HG03196 (cell line): ENCODE measurements at regions not wholly inside any gene's neighbourhood (a gene's known extent, or its start where the extent isn't known, plus 50 kb on each side); places are given as distances from the start of the nearest gene placed in this dataset.
"Not testable (repeated sequence)": the region's sequence is repeated elsewhere in the genome, so short reads cannot be mapped to it uniquely, and the experiment has no call there.

Experiments used
- ATAC-seq: cut with Tn5 transposase; IDR thresholded peaks from one replicate; pipeline ENCODE4 v1.9.1; 2021; ENCODE audit not compliant: unreplicated experiment

DNA sequence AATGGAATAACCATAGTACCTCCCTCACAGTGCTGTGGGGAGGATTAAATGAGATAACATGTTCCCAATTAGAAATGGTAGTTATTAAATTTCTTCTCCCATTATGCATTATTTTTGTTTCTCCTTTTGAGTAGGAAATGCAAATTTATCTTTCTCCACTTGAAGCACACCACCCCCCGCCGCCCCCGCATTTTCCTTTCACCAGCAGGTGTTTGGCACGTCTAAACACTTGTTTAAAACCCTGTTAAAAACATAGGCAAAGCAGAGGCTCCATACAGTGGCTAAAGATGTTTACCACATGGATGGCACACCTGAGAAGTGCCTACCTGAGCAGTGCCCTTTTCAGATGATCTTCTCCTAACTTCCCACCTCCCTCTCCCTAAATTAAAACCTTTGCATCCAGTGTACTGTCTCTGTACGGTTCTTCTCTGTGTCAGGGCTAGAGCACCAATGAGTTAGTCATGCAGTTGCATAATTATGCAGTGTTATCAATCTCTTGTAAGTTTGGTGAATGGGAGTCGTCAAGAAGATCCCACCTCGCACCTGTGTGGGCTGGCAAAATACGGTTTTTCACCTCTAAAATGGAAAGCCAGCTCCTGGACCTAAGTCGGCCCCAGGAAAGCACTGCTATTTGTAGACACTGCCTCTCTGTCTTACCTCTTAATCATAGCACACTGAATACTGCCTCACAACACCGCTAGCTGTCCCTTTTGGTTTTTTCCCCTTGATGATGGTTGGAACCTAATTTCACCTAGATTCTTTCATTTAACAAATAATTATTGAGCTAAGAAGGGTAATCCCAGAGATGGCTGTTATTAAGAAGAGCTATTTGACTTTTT lies 122.0 kb downstream of the CT47B1 start:
- ATAC-seq, result no peak

DNA sequence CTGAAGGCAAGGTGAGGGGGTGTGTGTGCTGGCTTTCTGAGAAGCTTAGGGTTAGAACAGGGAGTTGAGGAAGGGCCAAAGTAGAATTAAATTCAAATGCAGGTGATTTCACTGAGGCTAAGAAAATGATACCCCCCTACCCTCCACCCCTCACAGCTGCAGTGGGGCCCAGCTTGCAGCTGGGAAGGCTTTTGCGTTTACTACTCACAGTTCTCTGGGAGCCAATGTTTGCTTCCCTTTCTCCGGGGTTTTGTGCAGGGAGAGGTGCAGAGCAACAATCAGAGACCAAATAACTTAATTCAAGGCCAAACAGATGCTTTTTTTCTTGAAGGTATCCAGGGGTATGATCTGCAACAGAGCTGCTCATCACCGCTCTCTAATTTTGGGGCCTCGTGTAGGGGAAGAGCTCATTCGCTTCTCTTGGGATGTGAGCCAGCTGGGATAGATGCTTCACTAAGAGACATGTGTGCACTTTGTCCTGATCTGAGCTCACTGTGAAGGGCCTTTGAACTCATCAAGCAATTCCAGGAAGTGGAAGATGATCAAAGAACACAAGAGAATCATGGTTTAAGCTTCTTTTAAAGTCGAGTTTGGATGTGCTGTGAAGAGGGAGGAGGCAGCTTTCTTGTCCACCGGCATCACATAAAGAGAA lies 122.7 kb upstream of the C1GALT1C1 start:
- ATAC-seq, result no peak

DNA sequence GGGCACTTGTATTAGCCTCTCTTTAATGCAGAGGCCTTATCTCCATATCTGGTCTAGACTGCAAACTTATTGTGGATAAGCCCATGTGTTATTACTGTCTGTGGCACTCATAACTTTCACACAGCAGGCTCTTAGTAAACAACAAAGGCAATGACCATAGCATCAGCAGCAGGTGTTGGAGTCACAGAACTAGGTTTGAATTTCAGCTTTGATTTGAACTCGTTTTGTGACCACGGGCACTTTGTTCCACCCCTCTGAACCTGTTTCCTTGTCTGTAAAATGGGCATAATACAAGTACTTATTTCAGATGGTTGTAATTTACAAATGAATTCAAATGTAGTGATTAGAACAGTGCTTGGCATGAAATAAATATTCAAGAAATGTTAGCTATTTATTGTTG lies 121.8 kb upstream of the C1GALT1C1 start:
- ATAC-seq, result no peak

DNA sequence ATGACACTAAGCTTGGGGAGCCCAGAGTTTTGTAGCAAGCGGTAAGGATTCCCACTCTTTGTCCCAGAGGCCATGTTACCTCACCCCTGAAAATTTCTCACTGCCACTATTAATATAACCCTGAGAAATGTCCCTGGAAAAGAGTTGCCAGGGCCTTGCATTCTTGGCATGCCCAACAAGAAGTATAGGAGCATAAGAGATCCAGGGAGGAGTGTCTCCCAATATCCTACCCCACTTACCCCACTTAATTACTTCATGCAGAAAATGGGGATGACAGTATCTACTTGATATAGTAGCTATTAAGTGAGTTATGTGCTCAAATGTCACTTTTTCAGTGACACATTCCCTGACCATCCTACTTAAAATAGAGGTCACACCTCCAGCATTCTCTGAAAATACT lies 120.5 kb upstream of the C1GALT1C1 start:
- no peak for ATAC-seq

DNA sequence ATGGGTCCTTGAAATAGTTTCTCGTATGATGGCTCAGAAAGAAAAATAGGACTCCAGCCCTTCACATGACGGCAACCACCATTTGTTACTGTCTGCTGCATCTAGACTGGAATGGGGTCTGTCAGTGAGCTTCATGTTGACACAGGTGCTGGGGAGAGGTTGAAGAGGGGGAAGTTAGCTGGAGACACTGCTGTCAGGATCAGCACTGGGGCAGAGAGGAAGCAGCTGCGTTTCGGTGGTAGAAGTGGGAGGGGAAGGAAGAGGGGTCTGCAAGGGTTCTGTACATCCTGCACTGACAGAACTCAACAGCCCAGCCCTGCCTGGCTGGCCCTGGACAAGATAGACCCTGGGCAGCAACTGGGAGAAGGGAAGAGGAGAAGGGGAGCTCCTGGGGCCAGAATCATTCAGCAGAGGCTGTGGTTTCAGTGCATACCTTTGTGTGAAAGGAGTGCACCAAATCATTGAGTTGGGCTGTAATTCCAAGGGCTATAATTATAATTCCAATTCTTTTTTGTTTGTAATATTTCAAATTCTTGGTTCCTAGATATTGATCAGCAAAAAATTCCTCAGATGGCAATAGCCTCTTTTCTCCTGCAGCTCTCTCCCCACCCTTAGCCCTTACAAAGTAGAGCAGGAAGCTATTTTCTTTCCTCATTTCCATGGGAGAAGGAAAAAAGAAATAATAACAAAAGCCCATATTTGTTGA lies 119.4 kb upstream of the C1GALT1C1 start:
- peak; percentile 94 for ATAC-seq

DNA sequence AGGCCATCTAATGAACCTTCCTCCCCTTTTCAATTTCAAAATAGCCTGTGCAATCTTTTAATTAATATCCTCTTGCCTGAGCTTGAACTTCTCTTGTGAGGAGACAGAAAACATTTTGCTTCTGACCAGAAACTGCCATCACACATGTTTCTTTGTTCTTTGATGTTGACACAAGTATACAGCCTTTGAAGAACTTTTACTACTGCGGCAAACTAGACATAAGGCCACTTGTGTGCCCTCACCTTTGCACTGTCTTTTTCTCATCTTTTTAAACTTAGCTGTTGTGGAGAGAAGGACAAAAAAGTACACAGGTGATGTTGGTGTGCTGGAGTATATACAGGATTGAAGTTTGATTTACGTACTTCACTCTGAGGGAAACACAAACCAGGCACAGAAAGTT lies 116.3 kb upstream of the C1GALT1C1 start:
- ATAC-seq, result no peak

DNA sequence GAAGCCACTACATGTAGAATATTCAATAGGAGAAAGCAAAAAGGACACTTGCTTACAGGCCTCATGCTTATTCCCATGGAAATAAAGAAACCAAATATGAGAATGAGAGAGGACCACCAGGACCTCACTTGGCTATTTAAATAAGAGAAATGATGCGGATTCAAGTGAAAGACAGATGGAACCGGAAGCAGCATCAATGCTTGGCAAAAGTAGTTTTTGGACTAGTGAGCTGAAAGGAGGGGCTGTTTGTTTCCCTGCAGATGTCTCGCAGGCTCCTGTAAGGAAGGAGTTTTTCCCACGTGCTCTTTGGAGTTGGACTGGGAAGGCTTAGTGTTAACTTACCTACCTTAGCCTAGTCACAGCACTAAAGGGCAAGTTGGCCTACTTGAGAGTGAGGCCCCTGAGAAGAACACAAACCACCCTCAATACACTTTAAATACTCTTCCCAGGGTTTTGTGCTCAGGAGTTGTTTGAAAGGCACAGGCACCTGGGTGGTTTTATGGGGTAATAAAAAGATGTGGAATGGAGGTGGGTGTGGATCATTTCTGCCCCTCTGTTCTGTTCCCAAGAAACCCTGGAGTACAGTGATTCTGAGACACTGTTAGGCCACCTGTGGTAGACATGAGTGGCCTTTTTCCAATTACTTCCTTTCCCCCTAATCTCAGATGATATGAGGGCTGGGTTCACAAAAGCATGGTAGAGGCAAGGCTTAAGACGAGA lies 113.3 kb upstream of the C1GALT1C1 start:
- ATAC-seq, result no peak

DNA sequence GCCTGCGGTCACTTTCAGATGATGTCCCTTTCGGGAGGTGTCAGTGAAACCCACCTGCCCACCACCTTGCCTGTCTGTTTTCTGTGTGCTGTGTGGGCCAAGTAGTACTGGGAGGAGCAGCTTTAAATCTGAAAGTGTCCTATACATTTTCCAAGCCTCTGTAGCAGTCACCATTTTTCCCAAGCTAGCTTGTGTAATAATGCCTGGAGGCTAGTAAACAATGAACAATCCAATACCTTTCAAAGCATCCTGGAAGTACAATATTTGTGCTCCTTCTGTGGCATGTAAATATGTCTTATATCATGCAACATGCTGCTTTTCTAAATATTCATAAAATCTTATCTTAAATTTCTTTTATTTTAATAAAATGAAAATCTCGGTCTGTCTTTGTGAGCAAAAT lies 111.6 kb upstream of the C1GALT1C1 start:
- ATAC-seq, result no peak

DNA sequence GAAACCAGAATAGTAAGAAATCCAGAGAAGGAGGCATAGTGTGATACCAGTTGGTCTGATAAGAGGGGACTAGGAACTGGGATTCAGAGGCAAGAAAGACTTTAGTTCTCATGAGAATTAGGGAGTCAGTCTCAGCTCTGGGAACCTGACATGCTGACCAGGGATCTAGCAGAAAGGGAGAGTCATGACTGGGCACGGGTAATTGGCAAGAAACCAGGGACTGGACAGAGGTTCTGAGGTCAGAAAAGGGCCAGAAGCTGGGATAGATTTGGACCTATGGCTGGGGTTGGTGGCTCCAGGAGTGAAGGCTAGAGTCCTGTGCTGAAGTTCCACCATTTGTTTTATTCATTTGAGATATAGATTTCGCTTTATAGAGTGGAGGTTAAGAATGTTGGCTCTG lies 110.2 kb upstream of the C1GALT1C1 start:
- no peak for ATAC-seq

DNA sequence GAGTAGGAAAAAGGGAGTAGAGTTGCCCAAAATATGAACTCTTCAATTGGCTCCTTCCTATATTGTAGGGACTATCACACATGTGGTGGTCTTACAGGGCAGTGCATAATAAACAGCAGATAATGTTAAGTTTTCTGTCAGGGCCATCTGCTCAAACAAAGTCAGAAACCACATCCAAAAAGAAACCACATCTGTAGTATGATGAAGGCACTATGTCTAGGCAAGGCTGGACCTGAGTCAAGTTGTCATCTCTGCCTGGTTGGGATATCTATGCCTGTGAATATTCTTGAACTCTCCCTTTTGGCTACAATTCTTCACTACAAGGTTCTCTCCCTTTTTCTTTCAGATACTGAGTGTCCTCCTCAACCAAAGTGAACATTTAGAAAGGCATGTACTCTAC lies 109.4 kb upstream of the C1GALT1C1 start:
- no peak for ATAC-seq

DNA sequence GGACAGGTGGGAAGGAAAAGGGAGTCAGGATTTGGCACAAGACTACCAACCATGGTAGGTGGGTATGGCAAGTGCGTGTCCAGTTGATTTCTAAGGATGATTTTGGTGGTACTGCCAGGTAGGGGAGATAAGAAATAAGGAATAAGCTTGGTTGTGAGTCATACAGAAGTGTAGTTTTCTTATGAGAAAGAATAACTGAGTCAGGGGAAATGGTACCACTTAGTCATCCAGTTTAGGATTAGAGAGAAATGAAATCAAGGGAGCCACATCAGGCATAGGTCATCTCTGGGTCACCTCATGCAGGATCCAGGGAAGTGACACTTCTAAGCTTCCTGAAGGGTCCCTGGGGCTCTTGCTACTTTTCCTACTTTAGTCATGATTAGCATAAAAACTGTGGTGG lies 107.1 kb upstream of the C1GALT1C1 start:
- no peak for ATAC-seq

DNA sequence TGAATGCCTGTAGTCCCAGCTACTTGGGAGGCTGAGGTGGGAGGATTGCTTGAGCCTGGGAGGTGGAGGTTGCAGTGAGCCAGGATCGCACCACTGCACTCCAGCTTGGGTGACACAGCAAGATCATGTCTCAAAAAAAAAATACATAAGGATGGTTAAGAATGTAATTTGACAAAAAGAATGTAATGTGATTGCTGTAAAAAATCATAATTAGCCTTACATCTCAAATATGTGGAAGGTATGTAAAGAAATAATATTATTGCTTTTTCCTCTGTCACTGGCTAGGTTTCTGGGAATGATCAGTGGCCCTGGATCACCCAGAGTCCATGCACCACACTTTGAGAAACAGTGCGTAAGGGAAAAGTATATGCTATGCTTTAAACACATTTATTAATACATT lies 106.1 kb upstream of the C1GALT1C1 start:
- ATAC-seq, result no peak

DNA sequence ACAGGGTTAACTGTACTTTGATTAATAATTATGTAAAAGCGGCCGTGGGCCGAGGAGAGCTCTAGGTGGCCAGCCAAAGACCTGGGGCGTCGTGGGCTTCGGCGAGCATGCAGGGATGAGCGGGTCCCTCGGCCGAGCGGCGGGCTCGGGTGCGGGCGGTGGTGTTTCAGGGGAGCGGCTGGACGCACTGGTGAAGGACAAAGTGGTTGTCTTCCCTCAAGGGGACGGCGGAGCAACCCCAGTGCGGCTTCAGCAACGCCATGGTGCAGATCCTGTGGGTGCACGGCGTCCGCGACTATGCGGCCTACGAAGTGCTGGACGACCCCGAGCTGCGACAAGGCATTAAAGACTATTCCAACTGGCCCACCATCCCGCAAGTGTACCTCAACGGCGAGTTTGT lies 103.0 kb upstream of the C1GALT1C1 start:
- ATAC-seq, result no peak

DNA sequence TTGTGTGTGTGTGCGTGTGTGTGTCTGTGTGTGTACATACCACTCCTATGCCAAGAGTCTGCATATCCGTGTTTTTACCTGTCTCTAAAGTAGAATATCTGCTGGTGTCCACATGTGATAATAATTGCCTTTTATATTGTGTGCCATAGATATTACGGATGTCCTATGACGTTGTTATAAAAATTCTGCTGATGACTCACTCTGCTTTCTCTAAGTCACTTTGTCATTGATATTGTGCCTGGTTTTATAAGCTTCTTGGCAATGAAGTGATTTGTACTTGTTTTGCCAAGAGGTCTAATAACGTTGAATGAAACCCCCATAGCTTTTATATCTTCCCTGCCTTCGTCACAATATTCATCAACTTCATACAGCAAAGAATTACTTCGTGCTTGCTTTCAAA lies 102.6 kb upstream of the C1GALT1C1 start:
- no peak for ATAC-seq

DNA sequence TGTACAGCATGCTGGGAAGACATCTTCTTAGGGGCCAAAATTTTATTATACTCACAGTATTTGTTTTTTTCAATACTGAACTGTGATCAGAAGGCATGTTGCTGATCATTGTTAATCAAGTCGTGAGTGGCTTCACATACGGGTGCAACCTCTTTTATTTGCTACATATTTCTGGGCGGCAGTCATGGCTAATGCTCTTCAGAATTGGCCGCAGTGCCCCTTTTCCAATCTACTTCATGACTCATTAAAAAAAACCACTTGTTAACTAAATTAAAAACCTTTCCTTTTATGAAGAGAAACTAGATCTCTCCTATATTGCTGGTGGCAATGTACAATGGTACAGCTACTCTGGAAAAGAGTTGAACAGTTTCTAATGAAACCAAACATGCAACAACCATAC lies 101.5 kb upstream of the C1GALT1C1 start:
- ATAC-seq, result no peak

DNA sequence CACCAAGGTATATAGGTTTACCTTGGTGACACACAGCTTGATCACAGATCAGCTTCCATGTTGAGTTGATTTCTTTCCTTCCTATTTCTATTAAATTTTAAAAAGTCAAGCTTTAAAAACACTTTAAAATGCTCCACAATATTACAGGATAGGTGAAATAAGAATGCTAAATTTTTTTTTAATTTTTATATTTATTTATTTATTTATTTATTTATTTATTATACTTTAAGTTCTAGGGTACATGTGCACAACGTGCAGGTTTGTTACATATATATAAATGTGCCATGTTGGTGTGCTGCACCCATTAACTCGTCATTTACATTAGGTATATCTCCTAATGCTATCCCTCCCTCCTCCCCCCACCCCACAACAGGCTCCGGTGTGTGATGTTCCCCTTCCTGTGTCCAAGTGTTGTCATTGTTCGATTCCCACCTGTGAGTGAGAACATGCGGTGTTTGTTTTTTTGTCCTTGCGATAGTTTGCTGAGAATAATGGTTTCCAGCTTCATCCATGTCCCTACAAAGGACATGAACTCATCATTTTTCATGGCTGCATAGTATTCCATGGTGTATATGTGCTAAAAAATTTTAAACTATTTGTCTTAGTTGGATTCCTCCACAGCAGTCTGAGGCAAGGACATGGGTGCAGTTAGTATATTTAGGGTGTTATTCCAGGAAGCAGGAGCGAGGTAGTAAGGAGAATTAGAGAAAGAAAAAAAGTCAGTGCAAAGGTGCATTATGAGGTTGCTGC lies 99.8 kb upstream of the C1GALT1C1 start:
- not testable (repeated sequence) for ATAC-seq

DNA sequence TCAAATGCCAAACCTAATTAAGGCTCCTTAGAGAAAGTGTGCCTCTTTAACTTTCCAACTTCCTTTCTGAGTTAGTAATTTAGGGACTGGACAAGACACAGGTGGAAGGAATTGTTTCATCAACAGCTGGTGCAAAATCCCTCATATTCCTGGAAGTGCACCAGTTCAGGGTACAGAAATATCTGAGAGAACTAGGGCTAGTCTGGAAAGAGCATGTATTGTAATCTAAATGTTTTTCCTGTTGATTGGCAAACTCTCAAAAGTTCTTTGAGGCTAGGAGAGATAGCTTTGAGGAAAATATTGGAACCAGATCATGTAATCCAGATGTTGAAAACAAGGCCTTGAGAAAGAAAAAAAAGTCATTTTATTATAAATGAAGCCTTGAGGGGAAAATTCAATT lies 98.1 kb upstream of the C1GALT1C1 start:
- no peak for ATAC-seq

DNA sequence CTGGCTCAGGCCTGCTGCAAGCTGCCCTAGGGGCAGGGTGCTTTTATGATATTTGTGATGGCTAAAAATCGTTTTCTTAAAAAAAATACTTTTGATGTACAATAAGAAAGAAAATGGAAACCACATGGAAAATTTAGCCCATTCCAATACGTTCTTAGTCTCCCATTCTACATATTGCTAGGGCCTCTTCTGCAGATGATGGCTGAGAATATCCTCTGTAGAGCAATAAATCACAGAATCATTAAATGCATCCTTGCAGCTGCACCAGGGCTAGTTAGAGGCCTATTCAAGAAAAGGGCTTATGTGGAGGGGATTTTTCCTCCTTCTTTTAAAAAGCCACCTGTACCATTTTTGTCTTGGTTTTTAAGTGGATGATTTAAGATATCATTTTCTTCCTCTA lies 97.6 kb upstream of the C1GALT1C1 start:
- ATAC-seq, result no peak

DNA sequence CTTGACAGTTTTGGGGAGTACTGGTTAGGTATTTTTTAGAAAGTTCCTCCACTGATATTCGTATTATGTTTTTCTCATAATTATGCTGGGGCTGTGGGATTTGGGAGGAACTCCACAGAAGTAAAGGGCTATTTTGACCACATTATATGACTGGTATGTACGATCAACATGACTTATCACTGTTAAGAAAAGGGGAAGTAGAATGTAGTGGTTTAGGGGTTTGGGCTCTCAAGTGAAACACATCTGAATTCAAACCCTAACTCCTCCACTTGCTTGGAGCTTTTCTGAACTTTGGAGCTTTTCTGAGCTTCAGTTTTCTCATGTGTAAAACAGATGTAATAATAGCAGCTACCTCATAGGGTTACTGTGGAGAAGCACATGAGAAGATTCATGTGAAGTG lies 96.4 kb upstream of the C1GALT1C1 start:
- peak; percentile 99 for ATAC-seq

DNA sequence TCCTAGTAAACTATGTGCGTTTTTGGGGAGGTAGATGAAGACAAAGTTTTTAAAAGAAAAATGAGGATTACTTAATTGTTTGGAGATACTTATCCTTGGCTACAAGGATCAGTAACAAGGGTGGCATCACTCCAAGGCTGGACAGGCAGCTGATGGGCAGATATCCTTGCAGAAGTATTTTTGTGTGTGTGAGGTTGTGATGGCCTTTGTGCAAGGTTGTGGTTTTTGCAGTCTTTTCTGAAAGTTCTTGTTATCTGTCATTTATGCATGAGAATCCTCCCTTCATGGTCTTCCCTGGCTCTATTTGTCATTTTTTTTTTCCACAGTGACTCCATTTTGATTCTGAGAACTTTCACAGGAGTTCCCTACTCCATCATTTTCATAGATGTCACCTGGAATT lies 96.0 kb upstream of the C1GALT1C1 start:
- no peak for ATAC-seq

DNA sequence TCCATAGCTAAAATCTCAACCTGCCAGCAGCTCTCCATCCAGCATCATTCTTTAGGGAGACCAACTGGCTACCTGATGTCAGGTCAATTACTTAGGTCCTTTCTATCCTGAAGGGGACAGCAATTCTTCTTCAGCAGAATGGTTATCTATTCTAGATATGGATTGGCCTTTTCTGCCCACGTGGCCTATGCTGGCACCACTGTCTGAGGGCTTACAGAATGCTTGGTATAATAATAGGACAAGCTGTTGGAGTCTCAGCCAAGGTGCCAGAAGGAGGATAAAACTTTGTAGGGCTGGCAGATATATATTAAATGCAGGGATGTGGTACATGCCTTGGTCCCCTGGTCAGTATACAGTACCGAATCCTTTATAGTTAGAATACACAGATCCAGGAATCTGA lies 89.8 kb upstream of the C1GALT1C1 start:
- no peak for ATAC-seq
